ENCODE measurements at regions not wholly inside any gene's neighbourhood (a gene's known extent, or its start where the extent isn't known, plus 50 kb on each side); places are given as distances from the start of the nearest gene placed in this dataset.

DNA sequence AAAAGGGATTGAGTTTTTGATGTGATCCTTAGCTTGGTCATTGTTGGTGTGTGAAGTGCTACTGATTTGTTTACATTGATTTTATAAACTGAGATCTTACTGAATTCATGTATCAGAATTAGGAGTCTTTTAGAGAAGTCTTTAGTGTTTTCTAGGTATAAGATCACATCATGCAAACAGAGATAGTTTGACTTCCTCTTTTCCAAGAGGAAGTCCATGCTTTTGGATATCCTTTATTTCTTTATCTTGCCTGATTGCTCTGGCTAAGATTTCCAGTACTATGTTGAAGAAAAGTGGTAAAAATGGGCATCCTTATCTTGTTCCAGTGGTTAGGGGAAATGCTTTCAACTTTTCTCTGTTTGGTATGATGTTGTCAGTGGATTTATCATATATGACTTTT lies 561.2 kb upstream of the SLITRK1 start:
- TF ChIP-seq, protein P1, sequence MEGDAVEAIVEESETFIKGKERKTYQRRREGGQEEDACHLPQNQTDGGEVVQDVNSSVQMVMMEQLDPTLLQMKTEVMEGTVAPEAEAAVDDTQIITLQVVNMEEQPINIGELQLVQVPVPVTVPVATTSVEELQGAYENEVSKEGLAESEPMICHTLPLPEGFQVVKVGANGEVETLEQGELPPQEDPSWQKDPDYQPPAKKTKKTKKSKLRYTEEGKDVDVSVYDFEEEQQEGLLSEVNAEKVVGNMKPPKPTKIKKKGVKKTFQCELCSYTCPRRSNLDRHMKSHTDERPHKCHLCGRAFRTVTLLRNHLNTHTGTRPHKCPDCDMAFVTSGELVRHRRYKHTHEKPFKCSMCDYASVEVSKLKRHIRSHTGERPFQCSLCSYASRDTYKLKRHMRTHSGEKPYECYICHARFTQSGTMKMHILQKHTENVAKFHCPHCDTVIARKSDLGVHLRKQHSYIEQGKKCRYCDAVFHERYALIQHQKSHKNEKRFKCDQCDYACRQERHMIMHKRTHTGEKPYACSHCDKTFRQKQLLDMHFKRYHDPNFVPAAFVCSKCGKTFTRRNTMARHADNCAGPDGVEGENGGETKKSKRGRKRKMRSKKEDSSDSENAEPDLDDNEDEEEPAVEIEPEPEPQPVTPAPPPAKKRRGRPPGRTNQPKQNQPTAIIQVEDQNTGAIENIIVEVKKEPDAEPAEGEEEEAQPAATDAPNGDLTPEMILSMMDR (IDR thresholded peaks at IDR 0.05; ENCODE audit: insufficient read depth, low read length), result no peak
- TF ChIP-seq, protein P2, sequence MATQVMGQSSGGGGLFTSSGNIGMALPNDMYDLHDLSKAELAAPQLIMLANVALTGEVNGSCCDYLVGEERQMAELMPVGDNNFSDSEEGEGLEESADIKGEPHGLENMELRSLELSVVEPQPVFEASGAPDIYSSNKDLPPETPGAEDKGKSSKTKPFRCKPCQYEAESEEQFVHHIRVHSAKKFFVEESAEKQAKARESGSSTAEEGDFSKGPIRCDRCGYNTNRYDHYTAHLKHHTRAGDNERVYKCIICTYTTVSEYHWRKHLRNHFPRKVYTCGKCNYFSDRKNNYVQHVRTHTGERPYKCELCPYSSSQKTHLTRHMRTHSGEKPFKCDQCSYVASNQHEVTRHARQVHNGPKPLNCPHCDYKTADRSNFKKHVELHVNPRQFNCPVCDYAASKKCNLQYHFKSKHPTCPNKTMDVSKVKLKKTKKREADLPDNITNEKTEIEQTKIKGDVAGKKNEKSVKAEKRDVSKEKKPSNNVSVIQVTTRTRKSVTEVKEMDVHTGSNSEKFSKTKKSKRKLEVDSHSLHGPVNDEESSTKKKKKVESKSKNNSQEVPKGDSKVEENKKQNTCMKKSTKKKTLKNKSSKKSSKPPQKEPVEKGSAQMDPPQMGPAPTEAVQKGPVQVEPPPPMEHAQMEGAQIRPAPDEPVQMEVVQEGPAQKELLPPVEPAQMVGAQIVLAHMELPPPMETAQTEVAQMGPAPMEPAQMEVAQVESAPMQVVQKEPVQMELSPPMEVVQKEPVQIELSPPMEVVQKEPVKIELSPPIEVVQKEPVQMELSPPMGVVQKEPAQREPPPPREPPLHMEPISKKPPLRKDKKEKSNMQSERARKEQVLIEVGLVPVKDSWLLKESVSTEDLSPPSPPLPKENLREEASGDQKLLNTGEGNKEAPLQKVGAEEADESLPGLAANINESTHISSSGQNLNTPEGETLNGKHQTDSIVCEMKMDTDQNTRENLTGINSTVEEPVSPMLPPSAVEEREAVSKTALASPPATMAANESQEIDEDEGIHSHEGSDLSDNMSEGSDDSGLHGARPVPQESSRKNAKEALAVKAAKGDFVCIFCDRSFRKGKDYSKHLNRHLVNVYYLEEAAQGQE (IDR thresholded peaks at IDR 0.05; ENCODE audit: insufficient replicate concordance, low read depth), result no peak
- TF ChIP-seq POLR2AphosphoS5 (IDR thresholded peaks at IDR 0.05; ENCODE audit: low read depth), result no peak
